ENCODE measurements at regions not wholly inside any gene's neighbourhood (a gene's known extent, or its start where the extent isn't known, plus 50 kb on each side); places are given as distances from the start of the nearest gene placed in this dataset.

GRCh38 chr7:123401295-123401694 is 133.1 kb downstream of the IQUB start:
- DNase-seq = no peak

GRCh38 chr7:123400196-123400595 is 134.2 kb downstream of the IQUB start:
- no peak for DNase-seq

- DNase-seq = no peak
Measured at GRCh38 chr7:123398921-123399320, 135.5 kb downstream of the IQUB start.

- DNase-seq = no peak
Measured at GRCh38 chr7:123397746-123398338, 136.6 kb downstream of the IQUB start.

GRCh38 chr7:123393623-123394022 is 140.8 kb downstream of the IQUB start:
- no peak for DNase-seq

- DNase-seq = no peak
Measured at GRCh38 chr7:123372368-123372767, 162.0 kb downstream of the IQUB start.

- DNase-seq = peak; percentile 8 to 35 (median 24)
Measured at GRCh38 chr7:123367484-123368122, 166.8 kb downstream of the IQUB start.

GRCh38 chr7:123367031-123367430 is 167.3 kb upstream of the SLC13A1 start:
- no peak for DNase-seq

GRCh38 chr7:123366626-123367025 is 166.9 kb upstream of the SLC13A1 start:
- no peak for DNase-seq

GRCh38 chr7:123360631-123361030 is 160.9 kb upstream of the SLC13A1 start:
- no peak for DNase-seq

- no peak for DNase-seq
Measured at GRCh38 chr7:123355576-123356190, 155.9 kb upstream of the SLC13A1 start.

GRCh38 chr7:123352973-123353372 is 153.2 kb upstream of the SLC13A1 start:
- no peak for DNase-seq

GRCh38 chr7:123351516-123352505 is 152.0 kb upstream of the SLC13A1 start:
- no peak for DNase-seq

- DNase-seq = no peak
Measured at GRCh38 chr7:123351027-123351426, 151.3 kb upstream of the SLC13A1 start.

- no peak for DNase-seq
Measured at GRCh38 chr7:123348690-123349089, 148.9 kb upstream of the SLC13A1 start.

- DNase-seq = no peak
Measured at GRCh38 chr7:123346766-123347165, 147.0 kb upstream of the SLC13A1 start.

GRCh38 chr7:123343611-123344010 is 143.8 kb upstream of the SLC13A1 start:
- DNase-seq = no peak

GRCh38 chr7:123341102-123341501 is 141.3 kb upstream of the SLC13A1 start:
- DNase-seq = no peak

- DNase-seq = no peak
Measured at GRCh38 chr7:123338688-123339087, 138.9 kb upstream of the SLC13A1 start.

GRCh38 chr7:123329988-123330643 is 130.3 kb upstream of the SLC13A1 start:
- DNase-seq = no peak

GRCh38 chr7:123327661-123328060 is 127.9 kb upstream of the SLC13A1 start:
- no peak for DNase-seq

GRCh38 chr7:123324283-123324682 is 124.5 kb upstream of the SLC13A1 start:
- no peak for DNase-seq
